NB4 (cell line): ENCODE measurements at regions not wholly inside any gene's neighbourhood (a gene's known extent, or its start where the extent isn't known, plus 50 kb on each side); places are given as distances from the start of the nearest gene placed in this dataset.

Source experiments
- POLR2A ChIP-seq: IDR thresholded peaks from 2 replicates; pipeline ENCODE4 v1.6.1; 2011; ENCODE audit warnings: mild to moderate bottlenecking; ENCODE audit not compliant: insufficient read length; ENCODE audit errors: extremely low read depth
- TF ChIP-seq, protein P1 (sequence below): IDR thresholded peaks from one replicate; pipeline ENCODE4 v1.5.1; 2012; ENCODE audit warnings: low read depth, low read length

DNA sequence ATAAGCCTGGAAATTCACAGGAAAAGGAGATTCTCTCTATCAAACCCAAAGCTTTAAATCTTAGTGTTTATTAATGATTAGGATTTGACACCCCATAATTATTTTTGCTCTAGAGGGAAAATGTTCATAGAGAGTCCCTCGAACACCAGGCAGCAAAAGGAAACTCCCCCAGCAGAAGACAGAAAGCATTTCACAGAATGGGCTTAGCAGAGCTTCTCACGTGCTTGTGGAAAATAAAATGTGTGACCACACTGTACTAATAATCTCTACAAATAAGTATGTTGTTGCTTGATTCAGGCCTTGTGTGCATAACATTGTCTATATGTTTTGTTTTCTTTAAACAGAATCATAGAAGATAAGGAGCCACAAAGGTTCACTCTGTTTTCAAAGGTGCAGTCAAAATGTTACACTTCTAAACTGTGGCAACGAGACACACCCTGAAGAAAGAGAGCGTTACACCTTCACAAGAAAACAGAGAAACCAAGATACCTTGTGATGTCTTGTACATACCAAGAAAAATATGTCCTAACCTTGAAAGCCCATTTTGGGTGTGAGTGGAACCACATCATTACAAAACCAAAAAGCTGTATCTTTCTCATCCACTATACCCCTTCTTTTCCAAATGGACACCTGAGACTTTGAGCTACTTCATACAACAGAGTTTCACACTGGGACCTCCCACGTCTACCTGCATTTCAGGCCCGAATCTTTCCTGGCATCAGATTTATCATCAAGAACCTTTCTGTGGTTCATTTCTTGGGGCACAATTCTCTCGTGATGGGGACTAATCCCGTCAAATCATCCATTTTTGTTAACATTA lies 282.5 kb downstream of the ETS1 start:
- TF ChIP-seq, protein P1, sequence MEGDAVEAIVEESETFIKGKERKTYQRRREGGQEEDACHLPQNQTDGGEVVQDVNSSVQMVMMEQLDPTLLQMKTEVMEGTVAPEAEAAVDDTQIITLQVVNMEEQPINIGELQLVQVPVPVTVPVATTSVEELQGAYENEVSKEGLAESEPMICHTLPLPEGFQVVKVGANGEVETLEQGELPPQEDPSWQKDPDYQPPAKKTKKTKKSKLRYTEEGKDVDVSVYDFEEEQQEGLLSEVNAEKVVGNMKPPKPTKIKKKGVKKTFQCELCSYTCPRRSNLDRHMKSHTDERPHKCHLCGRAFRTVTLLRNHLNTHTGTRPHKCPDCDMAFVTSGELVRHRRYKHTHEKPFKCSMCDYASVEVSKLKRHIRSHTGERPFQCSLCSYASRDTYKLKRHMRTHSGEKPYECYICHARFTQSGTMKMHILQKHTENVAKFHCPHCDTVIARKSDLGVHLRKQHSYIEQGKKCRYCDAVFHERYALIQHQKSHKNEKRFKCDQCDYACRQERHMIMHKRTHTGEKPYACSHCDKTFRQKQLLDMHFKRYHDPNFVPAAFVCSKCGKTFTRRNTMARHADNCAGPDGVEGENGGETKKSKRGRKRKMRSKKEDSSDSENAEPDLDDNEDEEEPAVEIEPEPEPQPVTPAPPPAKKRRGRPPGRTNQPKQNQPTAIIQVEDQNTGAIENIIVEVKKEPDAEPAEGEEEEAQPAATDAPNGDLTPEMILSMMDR: no peak
- TF ChIP-seq POLR2A: no peak
